ENCODE measurements at regions not wholly inside any gene's neighbourhood (a gene's known extent, or its start where the extent isn't known, plus 50 kb on each side); places are given as distances from the start of the nearest gene placed in this dataset.

GRCh38 chr12:115012861-115013235, 328.9 kb upstream of the TBX3 start:
- in situ Hi-C loops (cut with MboI; ENCODE audit: low pct_unique_long_range_greater_than_20kb, low sequenced_read_pairs, unreplicated experiment): no loop called here
- no peak for TF ChIP-seq CTCF (IDR thresholded peaks at IDR 0.05; ENCODE audit: extremely low read depth, insufficient read depth, missing control alignments)
- no peak for DNase-seq (ENCODE audit: low spot score)

GRCh38 chr12:115011703-115012102, 327.7 kb upstream of the TBX3 start:
- no peak for TF ChIP-seq CTCF (IDR thresholded peaks at IDR 0.05; ENCODE audit: extremely low read depth, insufficient read depth, missing control alignments)
- no peak for DNase-seq (ENCODE audit: low spot score)
- in situ Hi-C loops (cut with MboI; ENCODE audit: low pct_unique_long_range_greater_than_20kb, low sequenced_read_pairs, unreplicated experiment): no loop called here

- in situ Hi-C loops (cut with MboI; ENCODE audit: low pct_unique_long_range_greater_than_20kb, low sequenced_read_pairs, unreplicated experiment): no loop called here
- DNase-seq (ENCODE audit: low spot score): no peak
- no peak for TF ChIP-seq CTCF (IDR thresholded peaks at IDR 0.05; ENCODE audit: extremely low read depth, insufficient read depth, missing control alignments)
Measured at GRCh38 chr12:115010324-115010995, 326.5 kb upstream of the TBX3 start.

GRCh38 chr12:115008929-115009328, 325.0 kb upstream of the TBX3 start:
- no peak for TF ChIP-seq CTCF (IDR thresholded peaks at IDR 0.05; ENCODE audit: extremely low read depth, insufficient read depth, missing control alignments)
- DNase-seq (ENCODE audit: low spot score): no peak
- in situ Hi-C loops (cut with MboI; ENCODE audit: low pct_unique_long_range_greater_than_20kb, low sequenced_read_pairs, unreplicated experiment): no loop called here

GRCh38 chr12:115004470-115005146, 320.6 kb upstream of the TBX3 start:
- in situ Hi-C loops (cut with MboI; ENCODE audit: low pct_unique_long_range_greater_than_20kb, low sequenced_read_pairs, unreplicated experiment): no loop called here
- DNase-seq (ENCODE audit: low spot score): no peak
- TF ChIP-seq CTCF (IDR thresholded peaks at IDR 0.05; ENCODE audit: extremely low read depth, insufficient read depth, missing control alignments): no peak

- DNase-seq (ENCODE audit: low spot score): no peak
- no peak for TF ChIP-seq CTCF (IDR thresholded peaks at IDR 0.05; ENCODE audit: extremely low read depth, insufficient read depth, missing control alignments)
- in situ Hi-C loops (cut with MboI; ENCODE audit: low pct_unique_long_range_greater_than_20kb, low sequenced_read_pairs, unreplicated experiment): no loop called here
Measured at GRCh38 chr12:115002434-115002833, 318.5 kb upstream of the TBX3 start.

All from GM13977 (cell line).